Vagina (tissue), 2 donors: ENCODE measurements at regions not wholly inside any gene's neighbourhood (a gene's known extent, or its start where the extent isn't known, plus 50 kb on each side); places are given as distances from the start of the nearest gene placed in this dataset.
"Not testable (repeated sequence)": the region's sequence is repeated elsewhere in the genome, so short reads cannot be mapped to it uniquely, and the experiment has no call there.

Experiments used
- CTCF ChIP-seq, 3 experiments: fragments of 450-650 bp in 2 of 3; fragments of 200-600 bp in 1 of 3; sonication (generic) in 1 of 3; IDR thresholded peaks; one replicate each; pipeline ENCODE4 v1.5.1; 2017 to 2019; ENCODE audit warnings: antibody characterized with exemption in 3 of 3, mild to moderate bottlenecking in 2 of 3, moderate library complexity in 2 of 3
- POLR2A ChIP-seq, 2 donors: fragments of 450-650 bp; IDR thresholded peaks; one replicate each; pipeline ENCODE4 v1.6.1; 2017; ENCODE audit warnings: antibody characterized with exemption in 2 of 2, mild to moderate bottlenecking in 2 of 2, moderate library complexity in 2 of 2
- POLR2AphosphoS5 ChIP-seq, 2 donors: sonication (generic); formaldehyde crosslinking; IDR thresholded peaks; one replicate each; pipeline ENCODE4 v1.9.0; 2017; ENCODE audit warnings: antibody characterized with exemption in 2 of 2, mild to moderate bottlenecking in 2 of 2, low read depth in 1 of 2; ENCODE audit not compliant: insufficient read depth in 1 of 2

DNA sequence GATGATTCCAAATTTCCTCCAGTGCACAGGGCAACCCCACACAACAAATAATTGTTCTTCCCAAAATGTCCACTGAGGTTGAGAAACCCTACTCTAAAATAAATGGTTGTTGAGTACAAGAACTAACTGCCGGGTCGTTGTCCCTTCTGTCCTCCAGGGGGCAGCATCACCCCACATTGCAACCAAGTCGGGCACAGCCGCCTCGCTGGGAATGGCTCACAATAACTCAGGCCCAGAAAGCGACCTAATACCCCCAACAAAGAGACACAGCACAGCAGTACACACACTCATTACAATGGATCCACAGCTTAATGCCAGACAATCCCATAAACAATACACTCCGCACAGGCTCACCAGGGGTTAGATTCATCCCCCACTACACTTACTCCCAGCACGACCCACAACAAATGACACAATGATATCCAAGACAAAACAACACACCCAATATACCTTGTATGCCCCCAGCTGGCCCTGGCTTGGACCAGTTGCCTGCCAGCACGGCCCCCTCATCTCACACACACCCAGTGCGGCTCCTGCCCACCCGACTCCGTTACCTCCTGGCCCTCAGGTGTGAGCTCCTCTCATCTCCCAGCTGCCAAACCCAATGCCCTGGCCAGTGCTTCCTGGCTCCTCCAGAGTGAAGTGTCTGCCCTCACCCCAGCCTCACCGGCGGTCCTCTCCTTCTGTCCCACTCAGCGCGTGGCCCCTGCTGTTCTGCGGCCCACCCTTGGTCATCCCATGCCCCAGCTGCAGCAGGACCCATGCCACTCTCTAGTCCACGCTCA is 461.5 kb downstream of the TP53TG3F start:
- not testable (repeated sequence) for TF ChIP-seq CTCF (IDR thresholded peaks at IDR 0.05); POLR2AphosphoS5 (IDR thresholded peaks at IDR 0.05; ENCODE audit: insufficient read depth in 1 of 2, low read depth in 1 of 2); POLR2A (IDR thresholded peaks at IDR 0.05)
